ENCODE measurements at regions not wholly inside any gene's neighbourhood (a gene's known extent, or its start where the extent isn't known, plus 50 kb on each side); places are given as distances from the start of the nearest gene placed in this dataset.

- DNase-seq (ENCODE audit: low read depth): no peak
- TF ChIP-seq, protein P1, sequence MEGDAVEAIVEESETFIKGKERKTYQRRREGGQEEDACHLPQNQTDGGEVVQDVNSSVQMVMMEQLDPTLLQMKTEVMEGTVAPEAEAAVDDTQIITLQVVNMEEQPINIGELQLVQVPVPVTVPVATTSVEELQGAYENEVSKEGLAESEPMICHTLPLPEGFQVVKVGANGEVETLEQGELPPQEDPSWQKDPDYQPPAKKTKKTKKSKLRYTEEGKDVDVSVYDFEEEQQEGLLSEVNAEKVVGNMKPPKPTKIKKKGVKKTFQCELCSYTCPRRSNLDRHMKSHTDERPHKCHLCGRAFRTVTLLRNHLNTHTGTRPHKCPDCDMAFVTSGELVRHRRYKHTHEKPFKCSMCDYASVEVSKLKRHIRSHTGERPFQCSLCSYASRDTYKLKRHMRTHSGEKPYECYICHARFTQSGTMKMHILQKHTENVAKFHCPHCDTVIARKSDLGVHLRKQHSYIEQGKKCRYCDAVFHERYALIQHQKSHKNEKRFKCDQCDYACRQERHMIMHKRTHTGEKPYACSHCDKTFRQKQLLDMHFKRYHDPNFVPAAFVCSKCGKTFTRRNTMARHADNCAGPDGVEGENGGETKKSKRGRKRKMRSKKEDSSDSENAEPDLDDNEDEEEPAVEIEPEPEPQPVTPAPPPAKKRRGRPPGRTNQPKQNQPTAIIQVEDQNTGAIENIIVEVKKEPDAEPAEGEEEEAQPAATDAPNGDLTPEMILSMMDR (IDR thresholded peaks at IDR 0.05; ENCODE audit: insufficient read depth, low read length, severe bottlenecking): no peak
- no peak for FAIRE-seq
- Histone ChIP-seq H3K4me3 (ENCODE audit: low read depth, low read length) (no peak overlapping the region), H3K36me3 (ENCODE audit: control insufficient read depth, insufficient read depth, low read length) (no peaks in the 10 kb centered on the region), H3K27me3 (ENCODE audit: control insufficient read depth, insufficient read depth, low read length) (no peaks in the 10 kb centered on the region)
Observed at GRCh38 chr17:13332207-13332606, 269.5 kb downstream of the HS3ST3A1 start.

DNA sequence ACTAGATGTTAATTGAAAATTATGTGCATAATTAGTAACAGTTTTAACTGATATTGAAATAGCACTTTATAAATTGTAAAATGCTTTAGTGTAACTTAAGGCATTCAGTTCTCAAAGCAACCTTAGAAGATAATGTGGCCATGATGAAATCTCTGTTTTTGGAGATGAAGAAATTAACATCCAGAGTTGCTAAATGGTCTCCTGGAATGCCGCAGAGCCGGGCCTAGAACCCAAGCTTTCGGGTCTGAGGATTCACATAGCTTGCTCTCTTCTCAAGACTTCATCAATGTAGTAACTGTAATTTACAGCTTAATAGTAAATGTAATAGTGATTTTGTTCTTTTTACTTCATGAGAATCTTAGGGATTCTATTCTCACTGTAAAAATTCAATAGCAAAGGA, 272.3 kb downstream of the HS3ST3A1 start:
- TF ChIP-seq, protein P1 (IDR thresholded peaks at IDR 0.05; ENCODE audit: insufficient read depth, low read length, severe bottlenecking): no peak
- no peaks in the 10 kb centered on the region for H3K27me3 ChIP-seq (ENCODE audit: control insufficient read depth, insufficient read depth, low read length)
- H3K36me3 ChIP-seq (ENCODE audit: control insufficient read depth, insufficient read depth, low read length): no peaks in the 10 kb centered on the region
- no peak for DNase-seq (ENCODE audit: low read depth)
- no peak overlapping the region for H3K4me3 ChIP-seq (ENCODE audit: low read depth, low read length)
- FAIRE-seq: no peak

DNA sequence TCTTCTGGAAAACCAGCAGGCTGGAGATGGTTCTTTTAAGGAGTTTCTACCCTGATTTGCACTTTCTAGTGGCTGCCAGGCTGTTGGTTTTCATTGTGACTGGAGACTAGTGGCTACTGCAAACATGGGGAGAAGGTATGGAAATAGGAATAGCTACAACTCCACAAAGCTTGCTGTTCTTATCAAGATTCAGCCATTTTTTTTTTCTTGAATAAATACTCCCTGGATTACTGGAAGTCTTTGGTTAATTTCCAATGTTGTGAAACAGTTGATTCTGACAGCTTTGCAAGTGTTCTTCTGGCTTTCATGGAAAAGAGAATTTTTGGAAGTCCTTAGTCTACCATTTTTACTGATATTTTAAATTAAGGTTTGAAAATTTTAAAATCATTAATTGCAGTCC, 277.7 kb downstream of the HS3ST3A1 start:
- H3K36me3 ChIP-seq (ENCODE audit: control insufficient read depth, insufficient read depth, low read length): no peaks in the 10 kb centered on the region
- no peak for DNase-seq (ENCODE audit: low read depth)
- H3K4me3 ChIP-seq (ENCODE audit: low read depth, low read length): no peak overlapping the region
- H3K27me3 ChIP-seq (ENCODE audit: control insufficient read depth, insufficient read depth, low read length): no peaks in the 10 kb centered on the region
- TF ChIP-seq, protein P1 (IDR thresholded peaks at IDR 0.05; ENCODE audit: insufficient read depth, low read length, severe bottlenecking): no peak
- no peak for FAIRE-seq

GRCh38 chr17:13321951-13322701, 279.6 kb downstream of the HS3ST3A1 start:
- no peaks in the 10 kb centered on the region for H3K27me3 ChIP-seq (ENCODE audit: control insufficient read depth, insufficient read depth, low read length)
- no peak overlapping the region for H3K4me3 ChIP-seq (ENCODE audit: low read depth, low read length)
- no peak for FAIRE-seq
- TF ChIP-seq, protein P1 (IDR thresholded peaks at IDR 0.05; ENCODE audit: insufficient read depth, low read length, severe bottlenecking): no peak
- H3K36me3 ChIP-seq (ENCODE audit: control insufficient read depth, insufficient read depth, low read length): no peaks in the 10 kb centered on the region
- no peak for DNase-seq (ENCODE audit: low read depth)

DNA sequence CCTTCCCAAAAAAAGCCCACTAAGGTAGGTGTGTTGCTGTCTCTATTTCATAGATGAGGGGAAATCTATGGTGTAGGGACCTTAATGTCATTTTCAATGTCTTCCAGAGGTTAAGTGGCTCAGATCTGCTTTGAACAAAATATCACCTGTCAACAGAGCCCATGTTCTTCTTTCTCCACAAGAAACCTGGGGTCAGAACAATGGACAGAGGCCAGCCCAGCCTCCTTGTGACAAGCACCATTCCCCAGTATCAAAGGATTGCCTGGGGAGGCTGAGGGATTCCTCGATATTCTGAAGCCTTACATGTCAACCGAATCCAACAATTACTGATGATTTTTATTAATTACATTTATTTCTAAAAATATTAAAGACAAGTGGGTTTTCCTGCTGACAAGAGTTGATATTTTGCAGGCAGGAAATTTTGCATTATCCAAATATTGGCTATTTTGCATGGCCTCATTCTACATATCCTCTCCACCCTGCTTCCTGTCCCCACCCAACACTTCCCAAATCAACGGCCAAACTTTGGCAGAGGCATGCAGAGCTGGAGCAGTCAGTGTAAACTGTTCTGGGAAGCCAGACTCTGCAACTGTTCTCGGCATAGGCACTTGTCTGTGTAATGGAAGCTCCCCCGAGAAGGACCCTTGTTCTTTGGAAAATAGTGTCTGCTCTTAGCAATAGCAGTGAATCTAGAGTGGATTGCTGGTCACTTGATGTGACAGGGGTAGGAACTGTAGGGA, 281.5 kb downstream of the HS3ST3A1 start:
- FAIRE-seq (no peak), DNase-seq (ENCODE audit: low read depth) (no peak)
- no peaks in the 10 kb centered on the region for H3K27me3 ChIP-seq (ENCODE audit: control insufficient read depth, insufficient read depth, low read length)
- TF ChIP-seq, protein P1 (IDR thresholded peaks at IDR 0.05; ENCODE audit: insufficient read depth, low read length, severe bottlenecking): no peak
- H3K4me3 ChIP-seq (ENCODE audit: low read depth, low read length): no peak overlapping the region
- no peaks in the 10 kb centered on the region for H3K36me3 ChIP-seq (ENCODE audit: control insufficient read depth, insufficient read depth, low read length)
